HG03280 (cell line): ENCODE measurements at regions not wholly inside any gene's neighbourhood (a gene's known extent, or its start where the extent isn't known, plus 50 kb on each side); places are given as distances from the start of the nearest gene placed in this dataset.

Experiments
- ATAC-seq: cut with Tn5 transposase; IDR thresholded peaks from one replicate; pipeline ENCODE4 v1.9.1; 2021; ENCODE audit warnings: mild to moderate bottlenecking, moderate library complexity; ENCODE audit not compliant: unreplicated experiment

DNA sequence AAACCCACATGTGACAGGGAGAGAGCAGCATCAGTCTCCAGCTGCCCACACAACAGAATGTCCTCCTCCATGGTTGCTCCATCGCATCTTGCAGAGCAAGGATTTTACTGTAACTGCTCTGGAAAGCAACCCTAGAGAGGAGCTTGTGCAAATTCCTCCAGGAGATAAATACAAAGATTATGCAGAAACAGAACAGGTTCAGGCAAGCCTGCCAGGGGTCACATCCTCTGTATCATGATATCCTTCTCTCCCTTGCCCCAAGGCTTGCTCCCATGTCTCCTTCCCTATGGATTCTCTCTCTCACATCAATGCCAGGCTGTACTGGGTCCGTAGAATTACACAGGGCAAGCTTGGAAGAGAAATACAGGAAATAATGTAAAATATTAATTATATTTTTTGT is 226.0 kb downstream of the MPDZ start:
- ATAC-seq: no peak

DNA sequence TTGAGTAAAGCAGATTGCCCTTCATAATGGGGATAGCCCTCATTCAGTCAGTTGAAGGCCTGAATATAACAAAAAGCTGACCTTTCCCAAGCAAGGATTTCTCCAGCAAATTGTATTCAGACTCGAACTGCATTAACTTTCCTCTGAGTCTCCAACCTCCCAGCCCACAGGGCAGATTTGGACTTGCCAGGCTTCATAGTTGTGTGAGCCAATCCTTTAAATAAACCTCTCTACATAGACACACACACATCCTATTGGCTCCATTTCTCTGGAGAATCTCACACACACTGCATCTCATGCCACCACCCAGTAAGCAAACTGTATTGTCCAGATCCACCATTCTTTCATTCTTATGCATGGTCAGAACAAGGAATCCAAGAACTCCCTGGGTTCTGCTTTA is 225.1 kb downstream of the MPDZ start:
- ATAC-seq: no peak
